ENCODE measurements at regions not wholly inside any gene's neighbourhood (a gene's known extent, or its start where the extent isn't known, plus 50 kb on each side); places are given as distances from the start of the nearest gene placed in this dataset.

- TF ChIP-seq GATA2 (IDR thresholded peaks at IDR 0.05; ENCODE audit: low read depth, low read length): no peak
- no peak for TF ChIP-seq GATA3 (IDR thresholded peaks at IDR 0.05; ENCODE audit: low read depth, low read length)
These were observed 138.3 kb upstream of the ST6GAL2 start for GRCh38 chr2:107024269-107024668.

- no peak for TF ChIP-seq GATA3 (IDR thresholded peaks at IDR 0.05; ENCODE audit: low read depth, low read length)
- TF ChIP-seq GATA2 (IDR thresholded peaks at IDR 0.05; ENCODE audit: low read depth, low read length): no peak
These were observed 139.4 kb upstream of the ST6GAL2 start for GRCh38 chr2:107025291-107025857.

GRCh38 chr2:107025869-107026380, 140.0 kb upstream of the ST6GAL2 start:
- no peak for TF ChIP-seq GATA2 (IDR thresholded peaks at IDR 0.05; ENCODE audit: low read depth, low read length)
- TF ChIP-seq GATA3 (IDR thresholded peaks at IDR 0.05; ENCODE audit: low read depth, low read length): no peak

GRCh38 chr2:107027205-107027604, 141.2 kb upstream of the ST6GAL2 start:
- TF ChIP-seq GATA2 (IDR thresholded peaks at IDR 0.05; ENCODE audit: low read depth, low read length) (no peak), GATA3 (IDR thresholded peaks at IDR 0.05; ENCODE audit: low read depth, low read length) (no peak)

- TF ChIP-seq GATA2 (IDR thresholded peaks at IDR 0.05; ENCODE audit: low read depth, low read length): no peak
- TF ChIP-seq GATA3 (IDR thresholded peaks at IDR 0.05; ENCODE audit: low read depth, low read length): no peak
These were observed 141.8 kb upstream of the ST6GAL2 start for GRCh38 chr2:107027810-107028209.

GRCh38 chr2:107028661-107029060, 142.7 kb upstream of the ST6GAL2 start:
- no peak for TF ChIP-seq GATA2 (IDR thresholded peaks at IDR 0.05; ENCODE audit: low read depth, low read length)
- no peak for TF ChIP-seq GATA3 (IDR thresholded peaks at IDR 0.05; ENCODE audit: low read depth, low read length)

- TF ChIP-seq GATA3 (IDR thresholded peaks at IDR 0.05; ENCODE audit: low read depth, low read length) (no peak), GATA2 (IDR thresholded peaks at IDR 0.05; ENCODE audit: low read depth, low read length) (no peak)
These were observed 150.3 kb upstream of the ST6GAL2 start for GRCh38 chr2:107036293-107036692.

GRCh38 chr2:107062173-107062572, 176.2 kb upstream of the ST6GAL2 start:
- TF ChIP-seq GATA2 (IDR thresholded peaks at IDR 0.05; ENCODE audit: low read depth, low read length): no peak
- TF ChIP-seq GATA3 (IDR thresholded peaks at IDR 0.05; ENCODE audit: low read depth, low read length): no peak

GRCh38 chr2:107062599-107063220, 176.7 kb upstream of the ST6GAL2 start:
- TF ChIP-seq GATA3 (IDR thresholded peaks at IDR 0.05; ENCODE audit: low read depth, low read length) (no peak), GATA2 (IDR thresholded peaks at IDR 0.05; ENCODE audit: low read depth, low read length) (no peak)

- TF ChIP-seq GATA2 (IDR thresholded peaks at IDR 0.05; ENCODE audit: low read depth, low read length) (no peak), GATA3 (IDR thresholded peaks at IDR 0.05; ENCODE audit: low read depth, low read length) (no peak)
These were observed 177.3 kb upstream of the ST6GAL2 start for GRCh38 chr2:107063228-107063627.

GRCh38 chr2:107064750-107065149, 178.8 kb upstream of the ST6GAL2 start:
- TF ChIP-seq GATA2 (IDR thresholded peaks at IDR 0.05; ENCODE audit: low read depth, low read length) (no peak), GATA3 (IDR thresholded peaks at IDR 0.05; ENCODE audit: low read depth, low read length) (no peak)

GRCh38 chr2:107068069-107068916, 182.3 kb upstream of the ST6GAL2 start:
- TF ChIP-seq GATA3 (IDR thresholded peaks at IDR 0.05; ENCODE audit: low read depth, low read length) (no peak), GATA2 (IDR thresholded peaks at IDR 0.05; ENCODE audit: low read depth, low read length) (no peak)

GRCh38 chr2:107069890-107070289, 183.9 kb upstream of the ST6GAL2 start:
- TF ChIP-seq GATA3 (IDR thresholded peaks at IDR 0.05; ENCODE audit: low read depth, low read length): no peak
- no peak for TF ChIP-seq GATA2 (IDR thresholded peaks at IDR 0.05; ENCODE audit: low read depth, low read length)

GRCh38 chr2:107072150-107072940, 186.4 kb upstream of the ST6GAL2 start:
- TF ChIP-seq GATA2 (IDR thresholded peaks at IDR 0.05; ENCODE audit: low read depth, low read length) (no peak), GATA3 (IDR thresholded peaks at IDR 0.05; ENCODE audit: low read depth, low read length) (no peak)

Measured in SH-SY5Y (cell line).